COLO668 (cell line): ENCODE measurements at regions not wholly inside any gene's neighbourhood (a gene's known extent, or its start where the extent isn't known, plus 50 kb on each side); places are given as distances from the start of the nearest gene placed in this dataset.

ENCODE experiments used
- DNase-seq: peaks from one replicate; lab custom pipeline; 2025; ENCODE audit not compliant: unreplicated experiment; lab: John Stamatoyannopoulos, UW

GRCh38 chr5:175201393-175201792 is 242.6 kb downstream of the DRD1 start:
- DNase-seq = no peak

DNA sequence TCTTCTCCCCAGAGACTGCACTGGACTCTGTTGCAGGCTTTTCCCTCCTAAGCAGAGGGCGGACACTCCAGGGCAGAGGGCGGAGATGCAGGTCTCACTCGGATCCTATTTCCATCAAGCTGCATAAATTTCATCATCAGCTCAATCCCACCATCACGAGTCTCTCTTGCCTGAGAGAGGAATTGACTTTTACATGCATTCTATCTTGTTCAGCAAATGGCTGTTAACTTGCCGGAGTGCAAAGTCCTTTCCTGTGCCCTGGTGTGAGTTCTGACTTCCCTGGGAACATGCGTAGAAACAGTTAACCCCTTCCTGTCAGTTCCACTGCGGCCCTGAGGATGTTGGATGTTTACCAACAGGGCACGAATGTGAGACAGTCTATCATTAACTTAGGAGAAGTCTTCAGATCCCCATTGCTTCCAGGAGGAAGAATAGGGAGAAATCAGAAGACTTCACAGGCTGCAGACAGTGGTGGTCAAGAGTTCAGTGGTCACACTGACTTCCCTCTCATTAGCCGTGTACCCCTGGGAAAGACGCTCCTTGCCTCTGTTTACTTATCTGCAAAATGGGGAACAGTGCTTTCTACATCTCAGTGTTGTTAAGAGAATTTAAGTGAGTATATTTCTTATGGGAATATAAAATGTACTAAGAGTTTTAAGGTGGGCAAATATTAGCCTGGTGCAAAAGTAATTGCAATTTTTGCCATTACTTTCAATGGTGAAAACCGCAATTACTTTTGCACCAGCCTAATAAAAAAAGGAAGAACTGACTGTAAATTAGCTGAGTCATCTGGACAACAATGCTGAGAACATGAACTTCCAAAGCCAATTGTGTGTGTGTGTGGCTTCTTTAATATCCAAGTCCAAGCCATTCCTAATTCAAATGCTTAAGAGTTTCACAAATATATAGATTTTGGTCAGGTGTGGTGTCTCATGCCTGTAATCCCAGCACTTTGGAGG is 248.0 kb downstream of the DRD1 start:
- no peak for DNase-seq

DNA sequence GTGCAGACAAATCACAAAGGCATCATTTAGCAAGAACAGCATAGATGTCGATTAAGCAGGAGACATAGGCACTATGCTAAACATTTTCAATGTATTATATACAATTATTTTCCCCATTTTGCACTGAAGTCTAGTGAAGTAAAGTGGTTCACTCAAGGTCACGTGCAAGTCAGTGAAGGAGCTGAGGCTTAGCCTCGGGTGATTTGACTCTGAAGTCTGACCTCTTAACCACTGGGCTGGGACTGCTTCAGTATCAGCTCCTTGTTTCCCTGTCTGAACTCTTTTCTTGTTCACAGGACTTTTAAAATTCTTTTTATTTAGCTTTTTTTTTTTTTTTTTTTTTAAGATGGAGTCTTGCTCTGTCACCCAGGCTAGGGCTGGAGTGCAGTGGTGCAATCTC is 262.7 kb downstream of the DRD1 start:
- DNase-seq = no peak

- no peak for DNase-seq
Observed at GRCh38 chr5:175170899-175171298, 273.1 kb downstream of the DRD1 start.

DNA sequence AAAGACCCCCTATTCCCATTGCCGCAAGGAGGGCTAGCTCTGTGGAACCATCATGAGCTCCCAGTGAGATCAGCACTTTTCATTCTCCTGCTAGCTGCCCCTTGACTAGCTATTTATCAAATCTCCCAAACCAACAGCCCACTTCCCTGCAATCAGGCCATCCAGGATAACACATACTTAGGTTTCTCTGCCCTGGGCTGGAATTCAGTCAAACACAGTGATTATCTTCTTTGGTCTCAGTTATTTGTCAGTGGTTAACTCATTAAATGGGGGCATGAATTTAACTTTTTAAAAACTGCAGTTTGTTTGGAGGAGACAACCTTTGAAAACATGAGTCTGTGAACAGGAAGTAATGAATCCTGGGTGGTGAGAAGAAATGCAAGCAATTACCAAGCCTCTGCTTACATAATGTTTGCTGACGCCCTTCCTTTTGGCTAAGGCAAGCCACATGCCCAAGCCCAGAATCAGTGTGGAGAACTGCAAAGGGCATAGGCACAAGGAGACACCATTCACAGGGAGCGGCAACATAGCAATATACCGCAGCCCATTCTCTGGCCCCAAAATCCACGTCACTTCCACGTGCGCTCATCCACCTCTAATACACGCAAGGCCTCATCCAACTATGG is 275.0 kb downstream of the DRD1 start:
- no peak for DNase-seq

- DNase-seq = no peak
Observed at GRCh38 chr5:175166026-175166425, 278.0 kb downstream of the DRD1 start.

DNA sequence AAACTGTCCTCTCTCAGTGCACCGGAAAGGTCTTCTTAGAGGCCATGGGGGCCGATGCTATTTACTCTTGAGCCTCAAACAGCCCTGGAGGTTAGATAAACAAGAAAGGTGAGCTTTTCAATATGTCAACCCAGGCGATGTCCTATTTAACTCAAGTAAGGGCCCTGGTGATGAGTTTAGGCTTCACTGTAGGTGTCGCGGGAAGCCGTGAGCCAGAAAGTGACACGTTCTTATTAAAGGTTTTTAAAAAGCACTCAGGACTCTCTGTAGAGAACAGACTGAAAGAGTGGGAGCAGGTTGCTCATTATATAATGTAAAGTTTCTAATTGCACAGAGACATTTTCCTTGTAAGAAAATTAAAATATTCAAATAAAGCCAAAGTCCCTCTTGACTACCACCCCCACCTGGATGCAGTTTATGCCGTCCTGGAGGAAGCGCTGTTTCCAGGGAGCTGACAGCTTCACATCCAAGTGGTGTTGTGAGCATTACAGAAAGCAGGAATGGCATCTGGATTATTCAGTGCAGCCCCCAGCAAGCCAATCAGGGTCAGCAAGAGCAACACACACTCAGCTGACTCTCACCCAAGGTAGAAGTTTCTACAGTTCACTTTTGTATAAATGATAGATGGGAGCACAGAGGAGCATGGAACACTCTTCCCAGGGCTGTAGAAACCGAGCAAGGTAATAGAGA is 280.3 kb downstream of the DRD1 start:
- DNase-seq = no peak

- DNase-seq = no peak
Observed at GRCh38 chr5:175162036-175162435, 281.9 kb downstream of the DRD1 start.

- DNase-seq = no peak
Observed at GRCh38 chr5:175159956-175160355, 284.0 kb downstream of the DRD1 start.

DNA sequence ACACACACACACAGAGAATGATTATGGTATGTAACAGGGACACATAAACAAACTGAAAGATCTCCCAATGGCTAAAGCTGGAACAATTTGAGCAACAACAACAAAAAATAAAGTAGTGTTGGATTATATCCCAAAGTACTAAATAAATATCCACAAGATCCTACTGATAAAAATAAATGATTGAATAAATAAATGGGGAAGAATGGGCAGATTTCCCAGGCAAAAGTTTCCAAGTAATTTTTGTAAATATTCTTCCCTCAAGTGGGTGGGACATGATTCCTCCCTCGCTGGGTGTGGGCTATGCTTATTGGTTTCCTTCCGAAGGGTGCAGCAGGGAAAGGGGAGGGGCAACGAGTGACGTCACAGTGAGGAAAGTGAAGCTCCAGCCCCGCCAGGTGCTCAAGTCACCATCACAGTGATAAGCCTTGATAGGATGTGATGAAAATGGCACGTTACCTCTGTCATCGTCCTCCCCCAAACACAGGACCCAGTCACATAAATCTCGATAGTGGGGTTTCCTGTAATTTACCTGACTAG is 295.3 kb downstream of the DRD1 start:
- DNase-seq = no peak

DNA sequence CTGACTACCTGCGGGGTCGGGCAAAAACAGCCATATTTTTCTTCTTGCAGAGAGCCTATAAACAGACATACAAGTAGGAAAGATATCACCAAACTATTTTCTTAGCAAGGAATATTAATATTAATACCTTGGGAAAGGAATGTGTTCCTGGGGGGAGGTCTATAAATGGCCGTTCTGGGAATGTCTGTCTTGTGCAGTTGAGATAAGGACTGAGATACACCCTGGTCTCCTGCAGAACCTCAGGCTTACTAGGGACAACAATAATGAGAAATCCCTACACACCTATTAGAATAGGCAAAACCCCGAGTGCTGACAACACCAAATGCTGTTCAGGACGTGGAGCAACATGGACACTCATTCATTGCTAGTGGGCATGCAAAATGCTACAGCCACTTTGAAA is 297.2 kb downstream of the DRD1 start:
- DNase-seq = no peak

GRCh38 chr5:175141421-175141820 is 302.6 kb downstream of the DRD1 start:
- no peak for DNase-seq

- no peak for DNase-seq
Observed at GRCh38 chr5:175133185-175133584, 310.8 kb downstream of the DRD1 start.

- no peak for DNase-seq
Observed at GRCh38 chr5:175131432-175131831, 312.6 kb downstream of the DRD1 start.

DNA sequence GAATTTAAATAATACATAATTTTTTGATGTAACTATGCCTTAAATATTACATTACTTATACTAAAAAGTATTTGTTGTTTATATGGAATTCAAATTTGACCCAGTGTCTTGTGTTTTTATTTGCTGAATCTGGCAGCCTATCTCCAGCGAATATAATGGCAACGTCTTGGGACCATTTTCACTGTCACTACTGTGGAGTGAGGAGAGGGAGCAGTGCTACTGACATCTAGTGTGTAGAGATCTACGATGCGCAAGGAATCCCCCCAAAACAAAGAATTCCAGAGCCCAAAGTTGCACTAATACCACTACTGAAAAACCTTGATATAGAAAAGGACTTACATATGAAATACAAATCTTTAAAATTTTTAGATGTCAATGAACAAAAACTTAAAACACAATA is 314.4 kb downstream of the DRD1 start:
- no peak for DNase-seq

- DNase-seq = no peak
Observed at GRCh38 chr5:175129121-175129520, 314.9 kb downstream of the DRD1 start.

DNA sequence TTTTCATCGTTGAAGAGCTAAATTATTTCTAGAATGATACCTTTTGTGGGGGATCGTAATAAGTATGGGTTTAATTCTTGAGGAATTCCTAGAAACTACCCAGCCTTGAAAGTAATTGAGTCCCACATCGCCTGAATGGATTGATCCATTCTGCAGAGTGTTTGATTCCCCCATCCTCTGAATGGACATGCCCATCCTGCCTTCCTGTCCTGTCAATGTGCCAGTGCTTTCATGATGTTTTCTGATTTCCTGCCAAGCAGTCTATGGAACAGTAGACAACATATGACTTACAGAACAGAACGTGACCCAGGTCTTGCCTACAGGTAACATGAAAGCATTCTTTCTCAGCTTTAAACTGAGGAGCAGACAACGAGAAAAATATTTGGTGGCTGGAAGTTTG is 319.2 kb downstream of the DRD1 start:
- no peak for DNase-seq

DNA sequence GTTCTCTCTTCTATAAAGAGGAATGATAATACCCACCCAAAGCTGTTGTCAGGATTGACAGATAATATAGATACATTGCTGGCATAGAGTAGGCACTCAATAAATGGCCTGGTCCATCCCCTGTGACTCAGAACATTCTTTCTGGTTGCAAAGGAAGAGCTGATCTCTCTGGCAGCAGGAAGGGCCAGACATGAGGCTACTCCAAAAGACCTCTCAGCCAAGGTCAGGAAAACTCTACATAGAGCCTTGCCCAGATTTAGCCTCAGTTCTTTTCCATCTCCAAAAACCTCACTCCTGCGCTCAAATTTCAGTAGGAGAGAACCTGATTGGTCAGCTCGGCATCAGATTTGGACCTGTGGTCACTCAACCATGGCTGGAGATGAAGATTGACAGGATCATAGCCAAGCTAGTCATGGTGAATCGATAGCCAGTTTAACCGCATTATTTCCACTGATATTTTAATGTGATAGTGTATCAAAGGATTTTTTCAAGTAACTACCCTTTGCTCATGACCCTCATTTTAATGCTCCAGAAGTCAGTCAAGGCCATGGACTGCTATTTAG is 319.6 kb downstream of the DRD1 start:
- DNase-seq = no peak

- DNase-seq = no peak
Observed at GRCh38 chr5:175123542-175123941, 320.4 kb downstream of the DRD1 start.

DNA sequence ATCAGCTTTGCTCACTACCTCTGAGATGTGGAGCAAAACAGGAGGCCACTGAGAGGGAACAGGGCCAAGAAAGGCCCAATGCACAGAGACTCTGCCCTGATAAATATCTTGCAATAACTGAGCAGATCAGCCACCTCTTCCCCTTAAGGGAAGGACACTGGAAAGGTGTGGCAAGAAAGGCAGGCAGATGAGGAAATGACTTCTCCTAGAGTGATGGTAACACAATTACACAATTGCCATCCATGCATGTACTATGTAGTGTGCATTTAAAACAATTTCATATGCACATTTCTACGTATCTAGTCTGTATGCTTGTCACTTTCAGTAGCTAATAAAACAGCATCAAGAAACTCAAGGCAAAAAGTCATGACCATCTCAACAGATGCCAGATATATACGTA is 322.5 kb downstream of the DRD1 start:
- DNase-seq = no peak

DNA sequence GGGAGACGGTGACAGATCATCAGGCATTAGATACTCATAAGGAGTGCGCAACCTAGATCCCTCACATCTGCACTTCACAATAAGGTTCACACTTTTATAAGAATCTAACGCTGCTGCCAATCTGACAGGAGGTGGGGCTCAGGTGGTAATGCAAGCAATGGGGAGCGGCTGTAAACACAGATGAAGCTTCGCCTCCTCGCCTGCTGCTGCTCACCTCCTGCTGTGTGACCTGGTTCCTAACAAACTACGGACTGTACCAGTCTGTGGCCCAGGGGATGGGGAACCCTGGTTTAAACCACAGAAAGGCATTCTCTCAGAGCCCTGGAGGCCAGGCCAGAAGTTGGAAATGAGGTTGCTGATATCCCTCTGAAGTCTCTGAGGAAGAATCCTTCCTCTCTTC is 323.6 kb downstream of the DRD1 start:
- DNase-seq = no peak
